Nucleus accumbens (tissue), 56 donors: ENCODE measurements at regions not wholly inside any gene's neighbourhood (a gene's known extent, or its start where the extent isn't known, plus 50 kb on each side); places are given as distances from the start of the nearest gene placed in this dataset.

Experiments used
- DNase-seq, 56 donors: peaks; one replicate each; lab custom pipeline; 2025; lab: John Stamatoyannopoulos, UW

- DNase-seq, result peak in 21 of 56 donors; percentile 12 to 67 (median 40)
These were observed 73.9 kb upstream of the TAF1B start for GRCh38 chr2:9769171-9770005.

- peak in 1 of 56 donors; percentile 41 for DNase-seq
These were observed 73.3 kb upstream of the TAF1B start for GRCh38 chr2:9770006-9770307.

GRCh38 chr2:9770308-9771100, 72.8 kb upstream of the TAF1B start:
- peak in 43 of 56 donors; percentile 11 to 84 (median 49) for DNase-seq

GRCh38 chr2:9771101-9771449, 72.2 kb upstream of the TAF1B start:
- DNase-seq, result no peak

- peak in 17 of 56 donors; percentile 13 to 63 (median 27) for DNase-seq
These were observed 71.7 kb upstream of the TAF1B start for GRCh38 chr2:9771481-9772017.

- DNase-seq, result no peak
These were observed 71.0 kb upstream of the TAF1B start for GRCh38 chr2:9772035-9772998.

GRCh38 chr2:9772999-9773902, 70.0 kb upstream of the TAF1B start:
- DNase-seq, result no peak

- no peak for DNase-seq
These were observed 69.4 kb upstream of the TAF1B start for GRCh38 chr2:9773903-9774239.

GRCh38 chr2:9774266-9774665, 69.0 kb upstream of the TAF1B start:
- DNase-seq, result no peak

- DNase-seq, result no peak
These were observed 67.9 kb upstream of the TAF1B start for GRCh38 chr2:9775351-9775750.

- DNase-seq, result no peak
These were observed 67.1 kb upstream of the TAF1B start for GRCh38 chr2:9775999-9776712.

- DNase-seq, result no peak
These were observed 66.2 kb upstream of the TAF1B start for GRCh38 chr2:9777081-9777480.

- no peak for DNase-seq
These were observed 65.3 kb upstream of the TAF1B start for GRCh38 chr2:9778012-9778411.

- no peak for DNase-seq
These were observed 64.6 kb upstream of the TAF1B start for GRCh38 chr2:9778471-9779316.

- DNase-seq, result no peak
These were observed 63.5 kb upstream of the TAF1B start for GRCh38 chr2:9779596-9780264.

- DNase-seq, result no peak
These were observed 62.7 kb upstream of the TAF1B start for GRCh38 chr2:9780368-9781130.

- DNase-seq, result no peak
These were observed 62.0 kb upstream of the TAF1B start for GRCh38 chr2:9781252-9781651.
